ENCODE measurements at regions not wholly inside any gene's neighbourhood (a gene's known extent, or its start where the extent isn't known, plus 50 kb on each side); places are given as distances from the start of the nearest gene placed in this dataset.

- DNase-seq (ENCODE audit: insufficient read length) (no peak), FAIRE-seq (no peak)
- TF ChIP-seq POLR2A (IDR thresholded peaks at IDR 0.05; ENCODE audit: low read depth, low read length) (no peak), TAF1 (IDR thresholded peaks at IDR 0.05; ENCODE audit: borderline replicate concordance, low read depth, low read length) (no peak), POLR2AphosphoS5 (IDR thresholded peaks at IDR 0.05; ENCODE audit: low read depth, low read length) (no peak)
These were observed 102.9 kb upstream of the ZFHX3 start for GRCh38 chr16:73150786-73151185.

GRCh38 chr16:73149334-73149733 is 101.4 kb upstream of the ZFHX3 start:
- FAIRE-seq (no peak), DNase-seq (ENCODE audit: insufficient read length) (no peak)
- TF ChIP-seq TAF1 (IDR thresholded peaks at IDR 0.05; ENCODE audit: borderline replicate concordance, low read depth, low read length) (no peak), POLR2AphosphoS5 (IDR thresholded peaks at IDR 0.05; ENCODE audit: low read depth, low read length) (no peak), POLR2A (IDR thresholded peaks at IDR 0.05; ENCODE audit: low read depth, low read length) (no peak)

GRCh38 chr16:73147958-73148357 is 100.0 kb upstream of the ZFHX3 start:
- no peak for FAIRE-seq
- DNase-seq (ENCODE audit: insufficient read length) = no peak
- no peak for TF ChIP-seq POLR2AphosphoS5 (IDR thresholded peaks at IDR 0.05; ENCODE audit: low read depth, low read length)
- no peak for TF ChIP-seq POLR2A (IDR thresholded peaks at IDR 0.05; ENCODE audit: low read depth, low read length)

- DNase-seq (ENCODE audit: insufficient read length) = no peak
- no peak for TF ChIP-seq TAF1 (IDR thresholded peaks at IDR 0.05; ENCODE audit: borderline replicate concordance, low read depth, low read length)
- TF ChIP-seq POLR2A (IDR thresholded peaks at IDR 0.05; ENCODE audit: low read depth, low read length) = no peak
- no peak for TF ChIP-seq POLR2AphosphoS5 (IDR thresholded peaks at IDR 0.05; ENCODE audit: low read depth, low read length)
- FAIRE-seq = no peak
These were observed 97.4 kb upstream of the ZFHX3 start for GRCh38 chr16:73145166-73145880.

DNA sequence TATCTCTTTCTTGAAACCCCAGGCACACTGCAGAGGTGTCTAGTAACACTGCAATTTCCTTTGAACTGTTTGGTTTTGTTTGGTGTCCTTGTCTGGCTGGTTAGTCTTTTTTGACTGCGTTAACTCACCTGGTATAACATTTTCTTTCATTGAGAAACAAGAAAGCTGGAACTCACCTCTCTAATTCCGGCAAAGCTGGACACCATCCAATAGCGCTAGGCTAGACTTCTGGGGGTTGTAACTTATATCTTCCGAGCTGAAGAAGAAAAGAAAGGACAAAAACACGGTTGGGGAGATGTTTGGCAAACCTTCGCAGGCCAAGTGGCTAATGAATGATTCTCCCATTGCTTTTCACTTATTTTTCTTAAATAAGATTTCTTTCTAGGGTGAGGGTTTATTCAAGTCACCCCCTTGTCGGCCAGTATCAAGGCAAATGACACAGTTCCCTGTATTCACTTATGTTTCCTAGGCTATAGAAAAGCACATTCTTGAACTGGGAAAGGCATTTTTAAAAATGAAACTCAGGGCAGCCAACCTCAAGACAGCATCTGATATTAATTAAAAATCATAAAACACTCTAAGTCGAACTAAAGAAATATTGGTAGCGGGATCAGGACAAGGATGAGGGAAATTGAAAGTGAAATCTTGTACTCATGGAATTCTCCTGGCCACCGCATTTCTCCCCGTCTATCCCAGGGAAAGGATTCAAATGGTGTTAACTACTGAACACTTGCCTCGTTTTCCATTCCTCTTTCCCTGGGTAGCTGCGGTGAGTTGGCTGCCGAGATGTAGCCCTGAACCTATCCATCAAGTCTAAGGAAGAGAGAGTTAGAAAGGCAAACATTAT is 95.9 kb upstream of the ZFHX3 start:
- TF ChIP-seq POLR2AphosphoS5 (IDR thresholded peaks at IDR 0.05; ENCODE audit: low read depth, low read length) = no peak
- TF ChIP-seq TAF1 (IDR thresholded peaks at IDR 0.05; ENCODE audit: borderline replicate concordance, low read depth, low read length) = no peak
- no peak for FAIRE-seq

DNA sequence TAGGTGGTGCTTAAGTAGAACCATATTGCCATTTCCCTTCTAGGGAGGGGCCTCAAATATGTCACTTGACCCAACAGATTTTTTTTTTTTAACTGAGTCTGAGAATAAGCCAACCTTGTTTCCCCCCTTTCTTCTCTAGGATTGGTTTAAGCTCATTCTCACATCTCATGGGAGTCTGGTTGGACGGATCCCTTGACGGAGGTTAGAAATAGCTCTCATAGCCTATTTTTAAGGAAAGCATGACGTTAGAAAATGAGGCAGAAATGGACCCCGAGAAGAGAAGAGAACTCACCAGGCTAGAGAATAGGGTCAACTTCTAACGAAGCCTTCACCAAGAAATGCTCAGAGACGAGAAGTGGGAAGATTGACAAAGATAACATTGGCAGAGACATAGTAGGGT is 95.1 kb upstream of the ZFHX3 start:
- DNase-seq (ENCODE audit: insufficient read length) (no peak), FAIRE-seq (no peak)
- TF ChIP-seq TAF1 (IDR thresholded peaks at IDR 0.05; ENCODE audit: borderline replicate concordance, low read depth, low read length) (no peak), POLR2A (IDR thresholded peaks at IDR 0.05; ENCODE audit: low read depth, low read length) (no peak), POLR2AphosphoS5 (IDR thresholded peaks at IDR 0.05; ENCODE audit: low read depth, low read length) (no peak)

More for the DNA sequence above, 95.9 kb upstream of the ZFHX3 start:
- DNase-seq (ENCODE audit: insufficient read length) = no peak

GRCh38 chr16:73142053-73142854 is 94.3 kb upstream of the ZFHX3 start:
- DNase-seq (ENCODE audit: insufficient read length) (no peak), FAIRE-seq (no peak)
- TF ChIP-seq TAF1 (IDR thresholded peaks at IDR 0.05; ENCODE audit: borderline replicate concordance, low read depth, low read length) (no peak), POLR2AphosphoS5 (IDR thresholded peaks at IDR 0.05; ENCODE audit: low read depth, low read length) (no peak), POLR2A (IDR thresholded peaks at IDR 0.05; ENCODE audit: low read depth, low read length) (no peak)

GRCh38 chr16:73140929-73141328 is 93.0 kb upstream of the ZFHX3 start:
- DNase-seq (ENCODE audit: insufficient read length) (no peak), FAIRE-seq (no peak)
- TF ChIP-seq POLR2A (IDR thresholded peaks at IDR 0.05; ENCODE audit: low read depth, low read length) = no peak
- TF ChIP-seq POLR2AphosphoS5 (IDR thresholded peaks at IDR 0.05; ENCODE audit: low read depth, low read length) = no peak
- no peak for TF ChIP-seq TAF1 (IDR thresholded peaks at IDR 0.05; ENCODE audit: borderline replicate concordance, low read depth, low read length)

- TF ChIP-seq TAF1 (IDR thresholded peaks at IDR 0.05; ENCODE audit: borderline replicate concordance, low read depth, low read length) = no peak
- TF ChIP-seq POLR2A (IDR thresholded peaks at IDR 0.05; ENCODE audit: low read depth, low read length) = no peak
- DNase-seq (ENCODE audit: insufficient read length) (no peak), FAIRE-seq (no peak)
These were observed 83.4 kb upstream of the ZFHX3 start for GRCh38 chr16:73131156-73131862.

DNA sequence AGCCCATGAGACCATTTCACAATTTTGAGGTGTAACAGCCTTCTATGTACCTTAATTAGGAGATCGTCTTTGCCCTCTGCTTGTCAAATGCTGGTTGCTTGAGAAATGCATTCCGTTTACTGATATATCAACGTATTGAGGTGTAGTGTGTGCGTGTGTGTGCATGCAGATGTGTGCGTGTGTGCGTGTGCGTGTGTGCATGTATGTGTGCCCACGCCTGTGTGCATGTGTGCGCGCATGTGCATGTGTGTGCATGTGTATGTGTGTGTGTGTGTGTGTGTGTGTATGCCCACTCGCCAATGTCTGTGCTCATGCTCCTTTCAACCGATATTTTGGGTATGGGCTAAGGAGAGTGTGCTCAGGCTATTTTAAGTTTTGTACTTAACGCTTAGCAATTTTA is 81.5 kb upstream of the ZFHX3 start:
- no peak for TF ChIP-seq POLR2AphosphoS5 (IDR thresholded peaks at IDR 0.05; ENCODE audit: low read depth, low read length)
- no peak for TF ChIP-seq TAF1 (IDR thresholded peaks at IDR 0.05; ENCODE audit: borderline replicate concordance, low read depth, low read length)
- TF ChIP-seq POLR2A (IDR thresholded peaks at IDR 0.05; ENCODE audit: low read depth, low read length) = no peak
- DNase-seq (ENCODE audit: insufficient read length) = no peak
- no peak for FAIRE-seq

DNA sequence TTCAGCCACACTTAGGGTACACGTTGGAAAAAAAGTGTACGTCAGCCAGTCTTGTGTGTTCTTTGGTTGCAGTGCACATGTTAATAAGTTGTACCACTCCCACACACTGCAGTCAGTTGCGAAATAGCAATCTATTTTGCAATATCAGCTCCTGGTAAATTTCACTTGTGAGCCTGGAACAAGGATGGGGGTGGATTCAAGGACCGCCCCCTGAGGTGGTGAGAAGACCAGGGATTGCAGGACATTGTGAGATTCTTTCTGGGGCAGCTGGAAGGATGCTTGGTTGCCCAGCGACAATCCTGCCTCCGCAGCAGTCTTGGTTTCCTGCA is 78.6 kb upstream of the ZFHX3 start:
- DNase-seq (ENCODE audit: insufficient read length) = no peak
- no peak for TF ChIP-seq POLR2A (IDR thresholded peaks at IDR 0.05; ENCODE audit: low read depth, low read length)
- TF ChIP-seq POLR2AphosphoS5 (IDR thresholded peaks at IDR 0.05; ENCODE audit: low read depth, low read length) = no peak
- TF ChIP-seq TAF1 (IDR thresholded peaks at IDR 0.05; ENCODE audit: borderline replicate concordance, low read depth, low read length) = no peak
- no peak for FAIRE-seq
